Spleen (tissue), 11 donors: ENCODE measurements at regions not wholly inside any gene's neighbourhood (a gene's known extent, or its start where the extent isn't known, plus 50 kb on each side); places are given as distances from the start of the nearest gene placed in this dataset.

Experiments
- DNase-seq: peaks from one replicate; pipeline ENCODE4 v3.0.0-alpha.2; 2020
- H3K27ac ChIP-seq, 8 donors: fragments of 200-600 bp; sonication (generic) in 7 of 8; 1 replicate in 4 of 8; 2 replicates in 4 of 8; pipeline versions ENCODE4 v1.5.0 to v1.8.0; 2016 to 2021; ENCODE audit warnings: inconsistent platforms in 4 of 8, mild to moderate bottlenecking in 4 of 8, moderate library complexity in 1 of 8
- H3K27me3 ChIP-seq, 7 donors: fragments of 200-600 bp; sonication (generic) in 6 of 7; replicated peaks in 1 of 7; 1 replicate in 4 of 7; 2 replicates in 3 of 7; pipeline versions ENCODE4 v1.5.0 to v1.8.0; 2016 to 2021; ENCODE audit warnings: inconsistent platforms in 3 of 7, mild to moderate bottlenecking in 1 of 7
- H3K36me3 ChIP-seq, 6 donors: fragments of 200-600 bp; sonication (generic) in 5 of 6; 1 replicate in 4 of 6; 2 replicates in 2 of 6; pipeline versions ENCODE4 v1.5.0 to v1.8.0; 2016 to 2021; ENCODE audit warnings: inconsistent platforms in 2 of 6
- H3K4me1 ChIP-seq, 6 donors: fragments of 200-600 bp; sonication (generic) in 5 of 6; 1 replicate in 3 of 6; 2 replicates in 3 of 6; pipeline versions ENCODE4 v1.5.0 to v1.8.0; 2016 to 2021; ENCODE audit warnings: inconsistent platforms in 3 of 6
- H3K4me3 ChIP-seq, 8 donors: fragments of 200-600 bp; sonication (generic) in 7 of 8; 1 replicate in 4 of 8; 2 replicates in 4 of 8; pipeline versions ENCODE4 v1.5.0 to v1.8.0; 2016 to 2021; ENCODE audit warnings: inconsistent platforms in 4 of 8, mild to moderate bottlenecking in 4 of 8, moderate library complexity in 2 of 8
- H3K9me3 ChIP-seq, 8 donors: fragments of 200-600 bp; sonication (generic) in 7 of 8; 1 replicate in 4 of 8; 2 replicates in 4 of 8; pipeline versions ENCODE4 v1.5.0 to v1.8.0; 2016 to 2021; ENCODE audit warnings: inconsistent platforms in 4 of 8
- POLR2A ChIP-seq, 3 donors: fragments of 450-650 bp; IDR thresholded peaks; one replicate each; pipeline ENCODE4 v1.5.1; 2017; ENCODE audit warnings: antibody characterized with exemption in 3 of 3, mild to moderate bottlenecking in 1 of 3
- POLR2AphosphoS5 ChIP-seq, 3 donors: sonication (generic); formaldehyde crosslinking; IDR thresholded peaks; one replicate each; pipeline ENCODE4 v1.5.1; 2017; ENCODE audit warnings: antibody characterized with exemption in 3 of 3
- WGBS, 5 donors: extraction: QIAGEN DNeasy Blood & Tissue Kit in 3 of 5; methylation state at CpG; one replicate each; pipeline versions ENCODE4 v1.1.5 to v1.1.7; 2013 to 2018; 5-methylcytosine and 5-hydroxymethylcytosine counted together
- intact Hi-C: fragments of 100-400 bp; cut with DNase I; formaldehyde crosslinking; loops from one replicate; pipeline ENCODE4 v1.15.0; 2023; ENCODE audit warnings: low total_unique reads
- TF ChIP-seq, protein P1 (sequence below), 11 experiments: fragments of 200-600 bp in 7 of 11; fragments of 450-650 bp in 4 of 11; sonication (generic) in 4 of 11; IDR thresholded peaks in 8 of 11; conservative IDR thresholded peaks in 3 of 11; 1 replicate in 7 of 11; 2 replicates in 4 of 11; pipeline versions ENCODE4 v1.4.0 to v1.8.0; 2016 to 2021; ENCODE audit warnings: antibody characterized with exemption in 11 of 11, inconsistent platforms in 4 of 11, mild to moderate bottlenecking in 1 of 11
- donor health status: healthy with polysubstance abuse.
- donor health status: DM: no; HTN: no; CAD: no; lungs with moderate emphysema.
- donor health status: DM: no; HTN: no; CAD: no.
- donor health status: Bipolar disorder and iron deficiency.
- donor health status: healthy.
- donor health status: DM: no; HTN: no; CAD: no.
- donor health status: DM: yes; HTN: yes; CAD: no.

DNA sequence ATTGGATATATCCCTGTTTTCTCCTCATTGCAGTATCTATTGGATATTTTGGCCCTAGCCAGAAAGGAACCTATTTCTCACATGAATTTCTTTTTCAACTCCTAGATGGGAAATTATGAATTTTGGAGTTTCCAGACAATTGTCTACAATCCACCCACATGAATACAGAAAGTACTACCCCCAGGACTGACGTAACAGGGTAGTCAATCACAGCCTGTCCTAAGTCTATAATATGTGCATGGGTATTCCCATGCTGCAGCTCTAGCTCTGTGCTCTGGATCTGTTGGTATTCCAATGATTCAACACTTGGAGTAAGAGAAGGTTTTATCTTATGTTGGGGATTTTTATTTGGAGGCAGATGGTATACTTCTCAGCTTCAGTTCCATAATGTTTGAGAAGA is 393.1 kb upstream of the ARRDC4 start:
- peak overlapping the region in 2 of 8 donors; percentile 29 to 53 for H3K27ac ChIP-seq
- H3K9me3 ChIP-seq, result peaks cover 0 to 16% (median 13%) of the 10 kb centered on the region in 8 donors
- H3K36me3 ChIP-seq, result no peaks in the 10 kb centered on the region
- no peak overlapping the region for H3K4me3 ChIP-seq
- TF ChIP-seq POLR2AphosphoS5 (IDR thresholded peaks at IDR 0.05) (no peak), POLR2A (IDR thresholded peaks at IDR 0.05) (no peak)
- TF ChIP-seq, protein P1, sequence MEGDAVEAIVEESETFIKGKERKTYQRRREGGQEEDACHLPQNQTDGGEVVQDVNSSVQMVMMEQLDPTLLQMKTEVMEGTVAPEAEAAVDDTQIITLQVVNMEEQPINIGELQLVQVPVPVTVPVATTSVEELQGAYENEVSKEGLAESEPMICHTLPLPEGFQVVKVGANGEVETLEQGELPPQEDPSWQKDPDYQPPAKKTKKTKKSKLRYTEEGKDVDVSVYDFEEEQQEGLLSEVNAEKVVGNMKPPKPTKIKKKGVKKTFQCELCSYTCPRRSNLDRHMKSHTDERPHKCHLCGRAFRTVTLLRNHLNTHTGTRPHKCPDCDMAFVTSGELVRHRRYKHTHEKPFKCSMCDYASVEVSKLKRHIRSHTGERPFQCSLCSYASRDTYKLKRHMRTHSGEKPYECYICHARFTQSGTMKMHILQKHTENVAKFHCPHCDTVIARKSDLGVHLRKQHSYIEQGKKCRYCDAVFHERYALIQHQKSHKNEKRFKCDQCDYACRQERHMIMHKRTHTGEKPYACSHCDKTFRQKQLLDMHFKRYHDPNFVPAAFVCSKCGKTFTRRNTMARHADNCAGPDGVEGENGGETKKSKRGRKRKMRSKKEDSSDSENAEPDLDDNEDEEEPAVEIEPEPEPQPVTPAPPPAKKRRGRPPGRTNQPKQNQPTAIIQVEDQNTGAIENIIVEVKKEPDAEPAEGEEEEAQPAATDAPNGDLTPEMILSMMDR (IDR thresholded peaks at IDR 0.05 in 8 of 11, conservative IDR thresholded peaks at IDR 0.05 in 3 of 11), result no peak
- WGBS, 5 donors, result 29 to 69% (median 60%) methylated on average over 1 of the region's 1 CpG
- no peaks in the 10 kb centered on the region for H3K27me3 ChIP-seq
- no peak for DNase-seq
- intact Hi-C loops, result no loop called here
- H3K4me1 ChIP-seq, result peaks cover 0 to 12% (median 5%) of the 10 kb centered on the region in 6 donors

DNA sequence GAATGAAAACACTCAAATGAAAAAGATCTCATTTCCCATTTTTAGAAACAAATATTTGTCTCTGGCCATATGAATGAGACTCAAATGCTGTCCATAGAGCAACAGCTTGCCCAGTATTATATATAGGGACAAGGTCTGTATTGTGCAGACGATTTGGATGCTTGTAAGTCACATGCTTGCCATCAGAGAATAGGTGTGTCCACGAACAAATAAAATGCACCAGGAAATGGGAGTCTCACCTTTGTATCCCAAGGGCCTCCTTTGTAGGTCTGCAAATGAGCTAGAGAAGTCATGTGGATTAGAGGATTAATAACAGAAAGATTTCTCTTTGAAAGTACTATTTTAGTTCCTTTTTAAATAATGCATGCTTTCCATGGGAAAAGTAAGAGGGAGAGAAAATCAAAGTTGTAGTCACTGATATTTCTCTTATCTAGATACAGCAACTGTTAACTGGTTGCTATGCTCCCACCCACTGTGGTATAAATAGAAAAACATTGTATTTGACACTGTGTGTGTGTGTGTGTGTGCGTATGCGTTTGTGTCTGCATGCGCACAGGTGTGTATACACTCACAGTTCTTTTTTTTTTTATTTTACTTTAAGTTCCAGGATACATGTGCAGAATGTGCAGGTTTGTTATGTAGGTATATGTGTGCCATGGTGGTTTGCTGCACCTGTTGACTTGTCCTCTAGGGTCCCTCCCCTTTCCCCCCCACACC is 383.4 kb upstream of the ARRDC4 start:
- 77 to 85% (median 82%) methylated on average over 5 of the region's 5 CpGs for WGBS, 5 donors
- TF ChIP-seq POLR2AphosphoS5 (IDR thresholded peaks at IDR 0.05) (no peak), POLR2A (IDR thresholded peaks at IDR 0.05) (no peak)
- TF ChIP-seq, protein P1 (IDR thresholded peaks at IDR 0.05 in 8 of 11, conservative IDR thresholded peaks at IDR 0.05 in 3 of 11), result no peak
- DNase-seq, result no peak

DNA sequence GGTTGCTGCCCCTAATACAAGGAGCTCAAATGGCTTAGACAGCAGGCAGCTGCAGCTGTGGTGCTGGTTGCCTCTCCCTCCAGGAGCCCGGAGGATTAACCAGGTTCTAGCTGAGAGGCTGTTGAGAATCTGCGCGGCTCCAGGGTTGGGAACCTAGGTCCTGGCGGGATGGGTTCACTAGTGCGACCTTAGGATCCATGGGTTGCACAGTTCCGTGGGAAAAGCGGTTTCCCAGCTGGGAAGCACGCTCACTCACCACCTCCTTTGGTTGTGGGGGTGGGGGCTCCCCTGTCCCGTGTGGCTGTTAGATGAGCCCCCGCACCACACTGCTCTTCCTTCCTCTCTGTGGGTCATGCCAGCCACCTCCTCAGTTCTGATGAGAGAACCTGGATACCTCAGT is 375.1 kb upstream of the ARRDC4 start:
- no peaks in the 10 kb centered on the region for H3K4me1 ChIP-seq
- H3K27me3 ChIP-seq, result peaks cover 0 to 8% (median 0%) of the 10 kb centered on the region in 7 donors
- no peak overlapping the region for H3K27ac ChIP-seq
- WGBS, 5 donors, result 88 to 94% (median 91%) methylated on average over 9 to 10 of the region's 10 CpGs
- intact Hi-C loops, result no loop called here
- TF ChIP-seq POLR2AphosphoS5 (IDR thresholded peaks at IDR 0.05) (no peak), POLR2A (IDR thresholded peaks at IDR 0.05) (no peak)
- DNase-seq, result no peak
- peaks cover 0 to 11% (median 0%) of the 10 kb centered on the region in 8 donors for H3K9me3 ChIP-seq
- no peak overlapping the region for H3K4me3 ChIP-seq
- no peaks in the 10 kb centered on the region for H3K36me3 ChIP-seq

More for the DNA sequence above, 383.4 kb upstream of the ARRDC4 start:
- intact Hi-C loops, result no loop called here
- no peak overlapping the region for H3K27ac ChIP-seq
- H3K4me3 ChIP-seq, result no peak overlapping the region
- H3K4me1 ChIP-seq, result no peaks in the 10 kb centered on the region
- H3K36me3 ChIP-seq, result no peaks in the 10 kb centered on the region
- H3K27me3 ChIP-seq, result no peaks in the 10 kb centered on the region
- H3K9me3 ChIP-seq, result peaks cover 0 to 20% (median 2%) of the 10 kb centered on the region in 8 donors

DNA sequence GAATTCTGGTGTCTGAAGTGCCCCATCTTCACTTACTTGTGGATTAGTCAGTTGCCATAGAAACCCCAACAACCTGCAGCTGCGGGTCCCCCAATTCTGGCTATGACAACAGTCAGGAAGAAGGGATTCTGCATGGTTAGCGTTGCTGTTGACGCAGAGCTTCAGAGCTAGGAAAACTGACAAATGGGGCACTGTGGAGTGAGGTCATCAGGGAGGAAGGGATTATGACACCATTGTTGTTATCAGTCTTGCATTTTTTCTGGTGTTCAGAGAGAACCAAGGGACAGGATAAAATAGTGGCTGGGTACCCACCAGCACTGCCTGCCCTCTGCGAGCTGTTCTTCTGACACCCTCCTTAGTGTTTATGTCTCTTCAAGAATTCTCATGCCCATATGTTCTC is 367.7 kb upstream of the ARRDC4 start:
- intact Hi-C loops, result no loop called here
- H3K9me3 ChIP-seq, result no peaks in the 10 kb centered on the region
- no peaks in the 10 kb centered on the region for H3K27me3 ChIP-seq
- 84 to 95% (median 86%) methylated on average over 4 of the region's 4 CpGs for WGBS, 5 donors
- H3K4me3 ChIP-seq, result no peak overlapping the region
- no peaks in the 10 kb centered on the region for H3K4me1 ChIP-seq
- DNase-seq, result no peak
- no peak for TF ChIP-seq POLR2AphosphoS5 (IDR thresholded peaks at IDR 0.05)
- no peak for TF ChIP-seq POLR2A (IDR thresholded peaks at IDR 0.05)
- TF ChIP-seq, protein P1 (IDR thresholded peaks at IDR 0.05 in 8 of 11, conservative IDR thresholded peaks at IDR 0.05 in 3 of 11), result no peak
- H3K36me3 ChIP-seq, result no peaks in the 10 kb centered on the region
- no peak overlapping the region for H3K27ac ChIP-seq
